HG03135 (cell line): ENCODE measurements at regions not wholly inside any gene's neighbourhood (a gene's known extent, or its start where the extent isn't known, plus 50 kb on each side); places are given as distances from the start of the nearest gene placed in this dataset.
A peak's percentile ranks its signal among the peaks of the same experiment; 100 is the strongest.
"Not testable (repeated sequence)": the region's sequence is repeated elsewhere in the genome, so short reads cannot be mapped to it uniquely, and the experiment has no call there.

Source experiments
- ATAC-seq: cut with Tn5 transposase; IDR thresholded peaks from one replicate; pipeline ENCODE4 v1.9.1; 2021; ENCODE audit warnings: mild to moderate bottlenecking, moderate library complexity; ENCODE audit not compliant: unreplicated experiment

- ATAC-seq, result no peak
Observed at GRCh38 chr2:17363846-17364245, 154.4 kb downstream of the RAD51AP2 start.

- ATAC-seq, result no peak
Observed at GRCh38 chr2:17362956-17363355, 155.3 kb downstream of the RAD51AP2 start.

- peak; percentile 91 for ATAC-seq
Observed at GRCh38 chr2:17355608-17356329, 162.5 kb downstream of the RAD51AP2 start.

- ATAC-seq, result no peak
Observed at GRCh38 chr2:17353263-17353662, 165.0 kb downstream of the RAD51AP2 start.

GRCh38 chr2:17342692-17343091, 175.5 kb downstream of the RAD51AP2 start:
- not testable (repeated sequence) for ATAC-seq

- ATAC-seq, result no peak
Observed at GRCh38 chr2:17337507-17337906, 180.7 kb downstream of the RAD51AP2 start.

GRCh38 chr2:17336458-17336857, 181.8 kb downstream of the RAD51AP2 start:
- no peak for ATAC-seq

GRCh38 chr2:17334300-17334699, 183.9 kb downstream of the RAD51AP2 start:
- ATAC-seq, result no peak

GRCh38 chr2:17331636-17332035, 186.6 kb downstream of the RAD51AP2 start:
- ATAC-seq, result no peak

- ATAC-seq, result no peak
Observed at GRCh38 chr2:17328161-17328560, 190.1 kb downstream of the RAD51AP2 start.

- no peak for ATAC-seq
Observed at GRCh38 chr2:17327649-17328048, 190.6 kb downstream of the RAD51AP2 start.

GRCh38 chr2:17326717-17327116, 191.5 kb downstream of the RAD51AP2 start:
- no peak for ATAC-seq

GRCh38 chr2:17323697-17324096, 194.5 kb downstream of the RAD51AP2 start:
- ATAC-seq, result no peak

GRCh38 chr2:17322461-17322860, 195.8 kb downstream of the RAD51AP2 start:
- ATAC-seq, result no peak

GRCh38 chr2:17319090-17319489, 199.2 kb downstream of the RAD51AP2 start:
- no peak for ATAC-seq

- ATAC-seq, result no peak
Observed at GRCh38 chr2:17318013-17318412, 200.2 kb downstream of the RAD51AP2 start.

- no peak for ATAC-seq
Observed at GRCh38 chr2:17317439-17317976, 200.7 kb downstream of the RAD51AP2 start.

- no peak for ATAC-seq
Observed at GRCh38 chr2:17313261-17313660, 205.0 kb downstream of the RAD51AP2 start.

- no peak for ATAC-seq
Observed at GRCh38 chr2:17311771-17312511, 206.3 kb downstream of the RAD51AP2 start.

GRCh38 chr2:17311106-17311619, 207.1 kb downstream of the RAD51AP2 start:
- no peak for ATAC-seq

GRCh38 chr2:17309741-17310339, 208.4 kb downstream of the RAD51AP2 start:
- peak; percentile 89 for ATAC-seq
